Heart right ventricle (tissue), 16 donors: ENCODE measurements at regions not wholly inside any gene's neighbourhood (a gene's known extent, or its start where the extent isn't known, plus 50 kb on each side); places are given as distances from the start of the nearest gene placed in this dataset.

Experiments
- ATAC-seq, 8 donors: fragments of 200-7000 bp; cut with Tn5 transposase; one replicate each; pipeline ENCODE4 v1.9.1; 2020; ENCODE audit warnings: mild to moderate bottlenecking in 8 of 8, moderate library complexity in 8 of 8, moderate number of reproducible peaks in 1 of 8
- DNase-seq, 2 donors: peaks; one replicate each; pipeline ENCODE4 v3.0.0-alpha.2; 2020
- H3K27ac ChIP-seq, 10 donors: fragments of 200-600 bp; sonication (generic) in 2 of 10; one replicate each; pipeline versions ENCODE4 v1.5.0 to v1.8.0; 2020 to 2022; ENCODE audit warnings: mild to moderate bottlenecking in 3 of 10
- H3K27me3 ChIP-seq, 7 donors: fragments of 200-600 bp; one replicate each; pipeline ENCODE4 v1.8.0; 2021 to 2022; ENCODE audit warnings: mild to moderate bottlenecking in 2 of 7
- H3K36me3 ChIP-seq, 9 donors: fragments of 200-600 bp; sonication (generic) in 1 of 9; one replicate each; pipeline versions ENCODE4 v1.5.0 to v1.8.0; 2020 to 2022; ENCODE audit warnings: mild to moderate bottlenecking in 2 of 9
- H3K4me1 ChIP-seq, 9 donors: fragments of 200-600 bp; sonication (generic) in 1 of 9; one replicate each; pipeline versions ENCODE4 v1.5.0 to v1.8.0; 2020 to 2022; ENCODE audit warnings: mild to moderate bottlenecking in 4 of 9
- H3K4me3 ChIP-seq, 10 donors: fragments of 200-600 bp; sonication (generic) in 2 of 10; one replicate each; pipeline versions ENCODE4 v1.5.0 to v1.8.0; 2020 to 2022; ENCODE audit warnings: mild to moderate bottlenecking in 7 of 10, moderate library complexity in 2 of 10
- H3K9me3 ChIP-seq, 11 donors: fragments of 200-600 bp in 10 of 11; sonication (generic) in 2 of 11; one replicate each; pipeline versions ENCODE4 v1.5.0 to v1.8.0; 2013 to 2022; ENCODE audit warnings: mild to moderate bottlenecking in 2 of 11, control low read depth in 1 of 11, moderate library complexity in 1 of 11
- CTCF ChIP-seq, 9 donors: fragments of 200-600 bp; sonication (generic) in 2 of 9; IDR thresholded peaks; one replicate each; pipeline versions ENCODE4 v1.5.0 to v1.8.0; 2021 to 2022; ENCODE audit warnings: antibody characterized with exemption in 9 of 9, mild to moderate bottlenecking in 5 of 9, moderate library complexity in 1 of 9
- WGBS, 2 donors: extraction: QIAGEN DNeasy Blood & Tissue Kit; methylation state at CpG; one replicate each; pipeline ENCODE4 v1.1.7; 2013; ENCODE audit warnings: inconsistent platforms in 1 of 2; 5-methylcytosine and 5-hydroxymethylcytosine counted together
- intact Hi-C, 10 donors: fragments of 100-400 bp; cut with DNase I; formaldehyde crosslinking; loops; one replicate each; pipeline versions ENCODE4 v1.11.1 to v1.14.2; 2022
- donor health status: Arrhythmogenic right ventricular cardiomyopathy.
- donor health status: ischemic (EF 13 %, LVEDD 7.1; RV severe dilation, severe dysfunction).
- donor health status: healthy with polysubstance abuse.
- donor health status: DM: no; HTN: yes; CAD: no.
- donor health status: DM: no; HTN: no; CAD: no.
- donor health status: ischemic (EF 25% LVEDD 6.9; RV normal size, moderate dysfunction).
- donor health status: ischemic (EF 25% LVEDD 5.7; RV mildly dilated, moderate dysfunction).
- donor health status: healthy.
- donor health status: DM: yes; HTN: yes; CAD: no.
- donor health status: Ischemic cardiomyopathy.
- donor health status: ischemic (EF 35%, LVEDD 5.7; RV mildly dilated, moderate dysfunction).
- donor health status: nonischemic (EF 11% LVEDD 7.7; RV severe dilation, severe dysfunction).
- donor health status: DM: yes; HTN: yes; CAD: no.
- donor health status: PGD.
- donor health status: ischemic (EF 29% LVEDD 5.4; RV normal size, mild dysfunction).
- donor health status: nonischemic (EF 23%, LVEDD 6.1; RV moderate dilation, normal function).

DNA sequence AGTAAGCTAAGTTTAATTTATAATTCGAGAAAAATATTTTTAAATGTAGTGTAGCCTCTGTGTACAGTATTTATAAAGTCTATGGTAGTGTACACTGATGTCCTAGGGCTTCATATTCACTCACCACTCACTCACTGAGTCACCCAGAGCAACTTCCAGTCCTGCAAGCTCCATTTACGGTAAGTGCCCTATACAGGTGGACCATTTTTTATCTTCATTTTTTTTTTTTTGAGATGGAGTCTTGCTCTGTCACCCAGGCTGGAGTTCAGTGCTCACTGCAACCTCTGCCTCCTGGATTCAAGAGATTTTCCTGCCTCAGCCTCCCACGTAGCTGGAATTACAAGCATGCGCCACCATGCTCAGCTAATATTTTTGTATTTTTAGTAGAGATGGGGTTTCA is 104.2 kb downstream of the PDCL3 start:
- ATAC-seq = no peak
- Histone ChIP-seq H3K27me3 (peaks cover 0 to 3% (median 0%) of the 10 kb centered on the region in 7 donors), H3K9me3 (no peaks in the 10 kb centered on the region), H3K4me3 (no peak overlapping the region), H3K27ac (no peak overlapping the region), H3K4me1 (no peaks in the 10 kb centered on the region), H3K36me3 (no peaks in the 10 kb centered on the region)
- TF ChIP-seq CTCF (IDR thresholded peaks at IDR 0.05) = no peak
- intact Hi-C loops = no loop called here
- DNase-seq = no peak
- WGBS, 2 donors = 64 to 75% methylated on average over 4 of the region's 4 CpGs

GRCh38 chr2:100667801-100668200 is 105.0 kb downstream of the PDCL3 start:
- Histone ChIP-seq H3K27ac (no peak overlapping the region), H3K36me3 (no peaks in the 10 kb centered on the region), H3K4me3 (no peak overlapping the region), H3K4me1 (no peaks in the 10 kb centered on the region), H3K9me3 (no peaks in the 10 kb centered on the region), H3K27me3 (peaks cover 0 to 3% (median 0%) of the 10 kb centered on the region in 7 donors)
- 91 to 95% methylated on average over 7 of the region's 7 CpGs for whole genome bisulfite sequencing, 2 donors
- DNase-seq (no peak), ATAC-seq (no peak)
- no peak for TF ChIP-seq CTCF (IDR thresholded peaks at IDR 0.05)
- intact Hi-C loops = no loop called here

- Histone ChIP-seq H3K27ac (no peak overlapping the region), H3K9me3 (no peaks in the 10 kb centered on the region), H3K4me3 (no peak overlapping the region), H3K4me1 (peaks cover 0 to 12% (median 0%) of the 10 kb centered on the region in 9 donors), H3K36me3 (no peaks in the 10 kb centered on the region), H3K27me3 (peaks cover 0 to 3% (median 0%) of the 10 kb centered on the region in 7 donors)
- ATAC-seq = no peak
- intact Hi-C loops = loop anchor here in 1 of 10 donors (5.0 kb wide), 1 partner anchor 53 kb away; no protein-coding TSS in a partner anchor
- WGBS, 2 donors = 89 to 94% methylated on average over 5 of the region's 5 CpGs
- TF ChIP-seq CTCF (IDR thresholded peaks at IDR 0.05) = no peak
- no peak for DNase-seq
Measured at GRCh38 chr2:100670232-100670631, 107.4 kb downstream of the PDCL3 start.

DNA sequence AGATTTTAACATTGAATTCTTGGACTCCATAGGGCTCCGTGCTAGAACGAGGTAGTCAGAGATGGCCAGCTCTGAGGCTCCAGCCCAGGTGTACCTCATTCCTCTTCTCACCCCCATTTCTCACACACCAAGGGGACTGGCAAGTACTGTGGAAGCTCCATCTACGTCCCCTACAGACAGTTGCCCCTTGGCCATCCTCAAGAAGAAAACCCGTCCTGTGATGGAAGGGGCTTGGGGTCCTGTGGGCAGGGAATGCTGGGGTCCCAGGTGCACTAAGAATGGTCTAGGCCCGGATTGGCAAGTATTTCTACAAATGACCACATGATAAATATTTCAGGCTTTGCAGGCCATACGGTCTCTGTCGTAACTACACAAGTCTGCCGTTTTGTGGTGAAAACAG is 110.3 kb downstream of the PDCL3 start:
- Histone ChIP-seq H3K27ac (no peak overlapping the region), H3K4me3 (no peak overlapping the region)

More for the DNA sequence above, 110.3 kb downstream of the PDCL3 start:
- WGBS, 2 donors = 94% methylated on average over 8 of the region's 8 CpGs
- intact Hi-C loops = loop anchor here in 1 of 10 donors (5.0 kb wide), 1 partner anchor 56 kb away; no protein-coding TSS in a partner anchor
- Histone ChIP-seq H3K36me3 (no peaks in the 10 kb centered on the region), H3K27me3 (peaks cover 0 to 3% (median 0%) of the 10 kb centered on the region in 7 donors), H3K9me3 (no peaks in the 10 kb centered on the region), H3K4me1 (peaks cover 0 to 12% (median 0%) of the 10 kb centered on the region in 9 donors)
- ATAC-seq = no peak
- no peak for DNase-seq
- no peak for TF ChIP-seq CTCF (IDR thresholded peaks at IDR 0.05)
